GM23338 (cell line): ENCODE measurements at regions not wholly inside any gene's neighbourhood (a gene's known extent, or its start where the extent isn't known, plus 50 kb on each side); places are given as distances from the start of the nearest gene placed in this dataset.

Experiments
- ATAC-seq: fragments of 200-7000 bp; cut with Tn5 transposase; 3 replicates; pipeline ENCODE4 v1.9.1; 2020
- DNase-seq: peaks from one replicate; pipeline ENCODE4 v3.0.0-alpha.2; 2015; ENCODE audit warnings: low spot score
- H2AFZ ChIP-seq: fragments of 200-600 bp; sonication (generic); 2 replicates; pipeline ENCODE4 v1.8.0; 2016; ENCODE audit warnings: antibody characterized with exemption, mild to moderate bottlenecking, moderate library complexity
- H3F3A ChIP-seq: fragments of 200-600 bp; sonication (generic); replicated peaks from 2 replicates; pipeline ENCODE4 v1.8.0; 2017; ENCODE audit warnings: antibody characterized with exemption, mixed run types, low read depth
- H3K27ac ChIP-seq: fragments of 200-600 bp; sonication (generic); 2 replicates; pipeline ENCODE4 v1.6.1; 2016; ENCODE audit warnings: low read depth
- H3K27me3 ChIP-seq: fragments of 200-600 bp; sonication (generic); 2 replicates; pipeline ENCODE4 v1.8.0; 2016; ENCODE audit warnings: mild to moderate bottlenecking, mixed run types, moderate library complexity; ENCODE audit not compliant: insufficient read depth
- H3K36me3 ChIP-seq: fragments of 200-600 bp; sonication (generic); 2 replicates; pipeline ENCODE4 v1.8.0; 2016; ENCODE audit warnings: mild to moderate bottlenecking; ENCODE audit not compliant: insufficient read depth
- H3K4me1 ChIP-seq: fragments of 200-600 bp; sonication (generic); 2 replicates; pipeline ENCODE4 v1.8.0; 2016; ENCODE audit warnings: mild to moderate bottlenecking, moderate library complexity; ENCODE audit not compliant: insufficient read depth
- H3K4me2 ChIP-seq: fragments of 200-600 bp; sonication (generic); 2 replicates; pipeline ENCODE4 v1.7.1; 2017; ENCODE audit warnings: mixed run types
- H3K4me3 ChIP-seq: fragments of 200-600 bp; sonication (generic); 2 replicates; pipeline ENCODE4 v1.6.1; 2016; ENCODE audit warnings: mixed run types
- H3K79me2 ChIP-seq: fragments of 200-600 bp; sonication (generic); replicated peaks from 2 replicates; pipeline ENCODE4 v1.8.0; 2017; ENCODE audit warnings: mild to moderate bottlenecking; ENCODE audit not compliant: insufficient read depth
- H3K9me2 ChIP-seq: fragments of 200-600 bp; sonication (generic); 2 replicates; pipeline ENCODE4 v1.8.0; 2017; ENCODE audit not compliant: insufficient read depth
- H4K20me1 ChIP-seq: fragments of 200-600 bp; sonication (generic); replicated peaks from 2 replicates; pipeline ENCODE4 v1.8.0; 2017; ENCODE audit warnings: mild to moderate bottlenecking; ENCODE audit not compliant: insufficient read depth
- H3K27ac Mint-ChIP-seq: 2 replicates; pipeline ENCODE4 v1.8.0; 2020; ENCODE audit warnings: inconsistent platforms, mild to moderate bottlenecking, moderate library complexity, mixed read lengths
- H3K27me3 Mint-ChIP-seq: 3 replicates; pipeline ENCODE4 v1.8.0; 2022; ENCODE audit warnings: low read depth, mild to moderate bottlenecking, moderate library complexity, mixed read lengths, inconsistent platforms; ENCODE audit not compliant: insufficient read depth, poor library complexity
- H3K36me3 Mint-ChIP-seq: 3 replicates; pipeline ENCODE4 v1.8.0; 2021; ENCODE audit warnings: low read depth, mild to moderate bottlenecking, inconsistent platforms, moderate library complexity, mixed read lengths
- H3K4me1 Mint-ChIP-seq: 3 replicates; pipeline ENCODE4 v1.8.0; 2020; ENCODE audit warnings: mild to moderate bottlenecking, inconsistent platforms, mixed read lengths
- H3K4me3 Mint-ChIP-seq: 3 replicates; pipeline ENCODE4 v1.8.0; 2021; ENCODE audit warnings: moderate library complexity, mild to moderate bottlenecking, inconsistent platforms, mixed read lengths
- H3K9me3 Mint-ChIP-seq: 3 replicates; pipeline ENCODE4 v1.8.0; 2020; ENCODE audit warnings: moderate library complexity, mild to moderate bottlenecking, inconsistent platforms, mixed read lengths
- EZH2 ChIP-seq: fragments of 200-600 bp; sonication (generic); IDR thresholded peaks from one replicate; pipeline ENCODE4 v1.8.0; 2017; ENCODE audit warnings: antibody characterized with exemption, mild to moderate bottlenecking, low read depth; ENCODE audit not compliant: unreplicated experiment
- EZH2phosphoT487 ChIP-seq: fragments of 200-600 bp; sonication (generic); IDR thresholded peaks from one replicate; pipeline ENCODE4 v1.8.1; 2018; ENCODE audit warnings: antibody characterized with exemption; ENCODE audit not compliant: unreplicated experiment
- JUNB ChIP-seq: IDR thresholded peaks from one replicate; pipeline ENCODE4 v1.6.1; 2016; ENCODE audit warnings: antibody characterized with exemption; ENCODE audit not compliant: unreplicated experiment
- NANOG ChIP-seq: IDR thresholded peaks from 2 replicates; pipeline ENCODE4 v1.6.1; 2016; ENCODE audit warnings: antibody characterized with exemption, borderline replicate concordance
- POLR2AphosphoS5 ChIP-seq: IDR thresholded peaks from 2 replicates; pipeline ENCODE4 v1.6.1; 2016; ENCODE audit warnings: antibody characterized with exemption, low read depth
- STAT1 ChIP-seq: IDR thresholded peaks from one replicate; pipeline ENCODE4 v1.6.1; 2016; ENCODE audit warnings: antibody characterized with exemption; ENCODE audit not compliant: unreplicated experiment
- ZNF114 ChIP-seq: fragments of 250-450 bp; sonication (Bioruptor Pico); IDR thresholded peaks from 2 replicates; pipeline ENCODE4 v1.5.0; 2020; ENCODE audit warnings: mild to moderate bottlenecking, moderate library complexity
- ZNF331 ChIP-seq: fragments of 250-450 bp; sonication (Bioruptor Pico); IDR thresholded peaks from 2 replicates; pipeline ENCODE4 v1.5.0; 2020; ENCODE audit warnings: low read depth, mild to moderate bottlenecking, moderate library complexity
- TF ChIP-seq, protein P1 (sequence below): IDR thresholded peaks from one replicate; pipeline ENCODE4 v1.6.1; 2018; ENCODE audit warnings: antibody characterized with exemption; ENCODE audit not compliant: unreplicated experiment
- TF ChIP-seq, protein P2 (sequence below): IDR thresholded peaks from 2 replicates; pipeline ENCODE4 v1.6.1; 2016; ENCODE audit warnings: antibody characterized with exemption
- TF ChIP-seq, protein P3 (sequence below), 2 experiments: fragments of 200-600 bp in 1 of 2; sonication (generic) in 1 of 2; conservative IDR thresholded peaks; 2 replicates each; pipeline versions ENCODE4 v1.5.1 to v1.6.1; 2016 to 2017; ENCODE audit warnings: antibody characterized with exemption in 2 of 2, low read depth in 2 of 2, mild to moderate bottlenecking in 2 of 2, moderate library complexity in 1 of 2

DNA sequence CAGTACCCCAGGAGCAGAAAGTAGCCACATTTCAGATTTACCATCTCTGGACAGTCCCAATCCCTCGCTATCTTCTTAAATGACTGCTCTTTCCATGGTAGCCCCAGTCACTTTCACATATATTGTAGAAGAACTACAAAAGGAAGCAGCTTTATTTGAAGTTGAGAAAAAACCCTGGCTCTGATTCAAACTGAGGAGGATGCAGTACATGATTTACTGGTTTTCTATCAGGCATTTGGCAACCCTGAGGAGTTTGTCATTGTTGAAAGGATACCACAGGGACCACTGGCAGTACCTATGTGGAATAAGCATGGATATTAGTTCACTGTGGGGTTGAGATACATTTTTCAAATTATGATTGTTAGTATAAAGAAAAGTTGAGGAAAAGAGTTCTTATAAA lies 640.9 kb upstream of the SETBP1 start (continued):
- TF ChIP-seq, protein P1, sequence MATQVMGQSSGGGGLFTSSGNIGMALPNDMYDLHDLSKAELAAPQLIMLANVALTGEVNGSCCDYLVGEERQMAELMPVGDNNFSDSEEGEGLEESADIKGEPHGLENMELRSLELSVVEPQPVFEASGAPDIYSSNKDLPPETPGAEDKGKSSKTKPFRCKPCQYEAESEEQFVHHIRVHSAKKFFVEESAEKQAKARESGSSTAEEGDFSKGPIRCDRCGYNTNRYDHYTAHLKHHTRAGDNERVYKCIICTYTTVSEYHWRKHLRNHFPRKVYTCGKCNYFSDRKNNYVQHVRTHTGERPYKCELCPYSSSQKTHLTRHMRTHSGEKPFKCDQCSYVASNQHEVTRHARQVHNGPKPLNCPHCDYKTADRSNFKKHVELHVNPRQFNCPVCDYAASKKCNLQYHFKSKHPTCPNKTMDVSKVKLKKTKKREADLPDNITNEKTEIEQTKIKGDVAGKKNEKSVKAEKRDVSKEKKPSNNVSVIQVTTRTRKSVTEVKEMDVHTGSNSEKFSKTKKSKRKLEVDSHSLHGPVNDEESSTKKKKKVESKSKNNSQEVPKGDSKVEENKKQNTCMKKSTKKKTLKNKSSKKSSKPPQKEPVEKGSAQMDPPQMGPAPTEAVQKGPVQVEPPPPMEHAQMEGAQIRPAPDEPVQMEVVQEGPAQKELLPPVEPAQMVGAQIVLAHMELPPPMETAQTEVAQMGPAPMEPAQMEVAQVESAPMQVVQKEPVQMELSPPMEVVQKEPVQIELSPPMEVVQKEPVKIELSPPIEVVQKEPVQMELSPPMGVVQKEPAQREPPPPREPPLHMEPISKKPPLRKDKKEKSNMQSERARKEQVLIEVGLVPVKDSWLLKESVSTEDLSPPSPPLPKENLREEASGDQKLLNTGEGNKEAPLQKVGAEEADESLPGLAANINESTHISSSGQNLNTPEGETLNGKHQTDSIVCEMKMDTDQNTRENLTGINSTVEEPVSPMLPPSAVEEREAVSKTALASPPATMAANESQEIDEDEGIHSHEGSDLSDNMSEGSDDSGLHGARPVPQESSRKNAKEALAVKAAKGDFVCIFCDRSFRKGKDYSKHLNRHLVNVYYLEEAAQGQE: no peak
- TF ChIP-seq POLR2AphosphoS5: no peak
- TF ChIP-seq, protein P2, sequence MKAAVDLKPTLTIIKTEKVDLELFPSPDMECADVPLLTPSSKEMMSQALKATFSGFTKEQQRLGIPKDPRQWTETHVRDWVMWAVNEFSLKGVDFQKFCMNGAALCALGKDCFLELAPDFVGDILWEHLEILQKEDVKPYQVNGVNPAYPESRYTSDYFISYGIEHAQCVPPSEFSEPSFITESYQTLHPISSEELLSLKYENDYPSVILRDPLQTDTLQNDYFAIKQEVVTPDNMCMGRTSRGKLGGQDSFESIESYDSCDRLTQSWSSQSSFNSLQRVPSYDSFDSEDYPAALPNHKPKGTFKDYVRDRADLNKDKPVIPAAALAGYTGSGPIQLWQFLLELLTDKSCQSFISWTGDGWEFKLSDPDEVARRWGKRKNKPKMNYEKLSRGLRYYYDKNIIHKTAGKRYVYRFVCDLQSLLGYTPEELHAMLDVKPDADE: no peak
- TF ChIP-seq EZH2: no peak
- no peak for TF ChIP-seq ZNF331 (CRISPR knock-in tag)
- no peak for TF ChIP-seq NANOG
- TF ChIP-seq EZH2phosphoT487: no peak
- no peak for TF ChIP-seq STAT1
- TF ChIP-seq, protein P3, sequence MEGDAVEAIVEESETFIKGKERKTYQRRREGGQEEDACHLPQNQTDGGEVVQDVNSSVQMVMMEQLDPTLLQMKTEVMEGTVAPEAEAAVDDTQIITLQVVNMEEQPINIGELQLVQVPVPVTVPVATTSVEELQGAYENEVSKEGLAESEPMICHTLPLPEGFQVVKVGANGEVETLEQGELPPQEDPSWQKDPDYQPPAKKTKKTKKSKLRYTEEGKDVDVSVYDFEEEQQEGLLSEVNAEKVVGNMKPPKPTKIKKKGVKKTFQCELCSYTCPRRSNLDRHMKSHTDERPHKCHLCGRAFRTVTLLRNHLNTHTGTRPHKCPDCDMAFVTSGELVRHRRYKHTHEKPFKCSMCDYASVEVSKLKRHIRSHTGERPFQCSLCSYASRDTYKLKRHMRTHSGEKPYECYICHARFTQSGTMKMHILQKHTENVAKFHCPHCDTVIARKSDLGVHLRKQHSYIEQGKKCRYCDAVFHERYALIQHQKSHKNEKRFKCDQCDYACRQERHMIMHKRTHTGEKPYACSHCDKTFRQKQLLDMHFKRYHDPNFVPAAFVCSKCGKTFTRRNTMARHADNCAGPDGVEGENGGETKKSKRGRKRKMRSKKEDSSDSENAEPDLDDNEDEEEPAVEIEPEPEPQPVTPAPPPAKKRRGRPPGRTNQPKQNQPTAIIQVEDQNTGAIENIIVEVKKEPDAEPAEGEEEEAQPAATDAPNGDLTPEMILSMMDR (conservative IDR thresholded peaks at IDR 0.05; ENCODE audit: low read depth in 2 of 2): no peak
- no peak for TF ChIP-seq ZNF114 (CRISPR knock-in tag)
- TF ChIP-seq JUNB: no peak

GRCh38 chr18:44041553-44041952 lies 639.1 kb upstream of the SETBP1 start:
- H3K27ac ChIP-seq: peak overlapping the region; percentile 18; the same call in 1 of the 2 replicates
- H2AFZ ChIP-seq: peak overlapping the region; percentile 19; the same call in 1 of the 2 replicates
- Mint-ChIP-seq H3K9me3 (no peaks in the 10 kb centered on the region), H3K27ac (peak overlapping the region; percentile 46; the same call in 1 of the 2 replicates), H3K36me3 (no peaks in the 10 kb centered on the region), H3K4me1 (peaks cover 12% of the 10 kb centered on the region), H3K27me3 (no peaks in the 10 kb centered on the region), H3K4me3 (no peak overlapping the region)
- H3K36me3 ChIP-seq: no peaks in the 10 kb centered on the region
- DNase-seq (peak; percentile 22), ATAC-seq (peak; percentile 62)
- no peaks in the 10 kb centered on the region for H4K20me1 ChIP-seq
- no peaks in the 10 kb centered on the region for H3K79me2 ChIP-seq
- H3F3A ChIP-seq: no peaks in the 10 kb centered on the region
- H3K4me2 ChIP-seq: peak overlapping the region; percentile 59
- peaks cover 26% of the 10 kb centered on the region for H3K4me1 ChIP-seq
- no peaks in the 10 kb centered on the region for H3K27me3 ChIP-seq
- H3K4me3 ChIP-seq: no peak overlapping the region; the same call in 1 of the 2 replicates
- H3K9me2 ChIP-seq: no peaks in the 10 kb centered on the region
- TF ChIP-seq EZH2 (no peak), ZNF114 (CRISPR knock-in tag) (no peak), POLR2AphosphoS5 (no peak), ZNF331 (CRISPR knock-in tag) (no peak), EZH2phosphoT487 (no peak), JUNB (no peak)
- TF ChIP-seq, protein P1: no peak
